NOMO-1 treated with dmso at 0.1 percent for 144 hours (cell line): ENCODE measurements at regions not wholly inside any gene's neighbourhood (a gene's known extent, or its start where the extent isn't known, plus 50 kb on each side); places are given as distances from the start of the nearest gene placed in this dataset.

Source experiments
- DNase-seq: peaks from one replicate; lab custom pipeline; 2025; ENCODE audit not compliant: unreplicated experiment; lab: John Stamatoyannopoulos, UW

DNA sequence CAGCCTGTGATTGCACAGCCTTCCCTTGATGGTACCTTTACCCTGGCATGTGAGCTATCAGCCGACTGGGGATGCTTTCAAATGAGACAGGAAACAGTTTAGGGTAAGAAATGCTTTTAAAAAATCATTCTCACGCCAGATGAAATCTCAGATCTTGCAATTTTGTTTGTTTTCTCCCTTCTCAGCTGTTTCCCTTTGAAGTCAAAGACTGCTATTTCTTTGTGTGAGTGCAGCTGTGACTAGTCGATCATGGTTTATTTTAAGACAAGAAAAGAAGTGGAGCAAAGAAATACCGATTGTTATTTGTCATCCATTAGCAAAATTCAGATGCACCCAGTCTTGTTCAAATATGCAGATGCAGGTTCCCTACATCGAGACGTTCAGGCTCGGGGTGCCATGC lies 489.7 kb downstream of the QKI start:
- DNase-seq = no peak

DNA sequence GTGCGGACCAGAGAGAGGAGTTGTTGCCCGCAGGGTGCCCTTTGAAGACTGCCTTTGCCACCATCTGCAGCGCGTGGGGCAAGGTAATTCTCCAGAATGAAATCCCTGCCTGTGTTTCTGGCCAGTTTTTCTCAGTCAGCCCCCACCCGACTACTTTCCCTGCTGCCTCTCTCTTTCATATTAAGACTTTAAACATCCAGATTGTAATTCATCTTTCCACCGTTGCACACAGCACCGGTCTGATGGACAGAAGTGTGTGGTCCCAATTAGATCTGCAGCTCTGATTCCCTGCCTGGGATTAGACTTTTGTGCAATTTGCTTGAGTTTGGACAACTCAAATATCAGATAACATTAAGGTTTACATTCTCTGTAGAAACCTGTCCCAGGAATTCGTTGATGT lies 489.0 kb downstream of the QKI start:
- no peak for DNase-seq

DNA sequence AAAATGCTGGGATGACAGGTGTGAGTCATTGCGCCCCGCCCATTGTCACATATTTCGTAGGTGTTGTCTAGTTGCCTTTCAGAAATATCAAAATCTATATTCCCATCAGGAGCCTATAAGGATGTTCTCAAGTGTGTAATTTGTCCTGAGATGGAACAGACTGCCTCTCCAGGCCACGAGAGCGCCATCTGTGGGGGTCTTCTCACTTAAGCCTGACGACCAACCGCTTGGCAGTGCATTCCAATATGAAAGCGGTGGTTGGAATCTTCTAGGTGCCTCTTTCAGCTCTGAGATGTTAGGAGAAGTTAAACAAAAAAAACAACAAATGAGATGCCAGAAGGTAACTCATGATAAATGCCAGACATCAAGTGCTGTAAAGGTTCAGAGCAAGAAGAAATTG lies 488.5 kb downstream of the QKI start:
- DNase-seq = no peak

DNA sequence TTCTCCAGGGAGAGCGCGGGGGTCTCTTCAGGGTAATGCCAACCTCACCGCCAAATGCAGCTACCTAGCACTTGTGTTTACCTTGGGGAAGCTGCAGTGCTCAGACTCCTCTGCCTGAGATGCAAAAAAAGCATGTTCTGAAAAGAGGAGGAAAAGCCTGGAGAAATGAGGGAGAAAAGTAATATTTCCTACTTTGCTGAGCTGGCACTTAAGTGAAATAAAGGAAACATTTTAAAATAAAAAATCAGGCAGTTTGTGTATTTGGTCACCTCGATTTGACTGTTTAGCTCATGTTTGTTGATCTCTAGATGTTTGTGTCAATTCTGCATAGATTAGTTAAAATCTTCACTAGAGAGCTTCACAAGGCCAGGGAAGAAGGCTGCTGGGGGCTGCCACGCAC lies 487.2 kb downstream of the QKI start:
- no peak for DNase-seq

DNA sequence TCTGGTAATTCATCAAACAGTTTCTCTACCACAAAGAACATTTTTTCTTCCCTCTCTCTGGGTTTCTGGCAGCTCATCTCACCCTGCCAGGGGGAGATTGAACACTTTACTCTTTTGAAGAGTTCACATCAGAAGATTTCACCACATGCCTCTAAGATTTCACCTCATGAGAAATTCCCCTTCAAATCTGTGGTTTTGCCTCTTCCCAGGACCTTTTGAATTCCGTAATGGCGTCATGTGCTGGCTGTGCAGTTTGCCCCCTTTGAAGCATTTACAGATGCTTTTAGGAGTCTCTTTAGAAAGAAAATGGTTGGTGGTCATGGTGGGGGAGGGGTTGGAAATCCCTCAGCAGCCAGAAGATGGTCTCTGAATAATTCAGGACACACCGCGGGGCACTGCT lies 486.1 kb downstream of the QKI start:
- DNase-seq = no peak

DNA sequence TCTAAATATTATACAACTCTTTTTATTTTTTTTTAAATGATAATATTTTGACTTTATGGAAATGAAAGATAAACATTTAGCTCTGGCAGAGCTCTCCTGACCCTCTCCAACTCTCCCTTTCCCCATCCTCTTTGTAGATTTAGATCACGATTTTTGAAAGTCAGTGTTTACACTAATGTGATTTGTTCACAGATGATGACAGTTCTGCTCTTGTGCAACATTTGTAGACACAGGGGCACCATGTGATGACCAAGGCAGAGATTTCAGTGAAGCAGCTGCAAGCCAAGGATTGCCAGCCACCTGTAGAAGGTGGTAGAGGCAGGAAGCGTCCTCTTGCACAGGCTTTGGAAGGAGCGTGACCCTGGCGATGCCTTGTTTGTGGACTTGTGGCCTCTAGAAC lies 483.2 kb downstream of the QKI start:
- no peak for DNase-seq

DNA sequence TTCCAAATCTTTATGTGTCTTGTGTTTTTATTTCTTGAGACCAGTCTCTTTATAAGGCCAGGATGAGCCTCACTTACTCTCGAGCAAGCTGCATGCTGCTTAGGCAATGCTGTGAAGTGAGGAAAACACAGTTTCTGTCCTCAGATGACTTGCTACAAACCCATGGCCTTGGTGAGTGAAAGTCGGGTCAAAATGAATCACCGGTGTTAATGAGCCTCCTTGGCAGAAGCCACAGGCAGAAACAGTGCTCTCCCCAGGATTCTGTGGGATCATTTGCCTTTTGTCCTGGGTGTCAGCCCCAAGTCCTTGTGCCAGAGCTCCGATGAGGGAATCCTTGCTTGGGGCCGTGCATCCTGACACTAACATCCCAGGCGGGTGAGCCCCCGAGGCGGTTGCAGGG lies 482.5 kb downstream of the QKI start:
- DNase-seq = no peak

DNA sequence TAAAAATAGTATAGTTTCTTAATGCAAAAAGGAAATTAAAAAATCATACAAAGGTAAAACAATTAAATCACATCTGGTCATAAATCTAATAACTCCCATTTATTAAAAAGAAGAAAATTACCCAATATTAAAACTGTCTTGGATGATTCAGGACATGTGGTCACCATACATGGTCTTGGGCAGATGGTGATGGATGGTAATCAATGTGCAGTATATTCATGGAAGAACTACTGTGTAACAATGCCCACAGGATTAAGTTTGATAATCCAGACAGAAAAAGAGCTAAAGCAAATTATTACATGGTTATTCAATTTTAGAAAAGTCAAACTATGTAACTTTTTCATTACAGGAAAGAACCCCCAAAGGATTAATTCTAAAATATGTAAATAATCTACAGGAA lies 480.6 kb downstream of the QKI start:
- no peak for DNase-seq

DNA sequence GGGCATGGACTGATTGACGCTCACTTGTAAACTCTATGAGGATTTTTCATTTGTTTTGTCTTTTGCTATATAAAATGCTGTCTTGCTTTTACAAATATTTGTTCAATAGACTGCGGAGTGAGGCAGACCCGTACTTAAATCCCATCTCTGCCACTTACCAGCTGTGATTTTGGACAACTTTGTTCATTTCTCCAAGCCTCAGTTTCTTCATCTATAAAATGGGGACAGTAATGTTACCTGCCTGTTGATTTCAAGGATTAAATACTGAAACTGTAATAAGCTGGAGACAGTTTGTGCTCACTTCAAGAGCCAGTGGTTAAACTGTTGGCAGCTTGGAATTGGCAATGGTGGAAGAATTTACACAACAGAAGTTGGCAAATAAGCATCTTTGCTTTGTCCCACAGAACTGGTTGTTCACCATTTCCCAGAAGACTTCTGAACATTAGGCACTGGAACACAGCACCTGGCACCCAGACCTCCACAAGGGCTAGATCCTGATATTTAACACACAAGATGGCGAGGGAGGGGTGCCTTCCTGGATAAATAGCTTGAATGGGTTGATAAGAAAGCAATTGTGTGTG lies 479.2 kb downstream of the QKI start:
- DNase-seq = no peak

DNA sequence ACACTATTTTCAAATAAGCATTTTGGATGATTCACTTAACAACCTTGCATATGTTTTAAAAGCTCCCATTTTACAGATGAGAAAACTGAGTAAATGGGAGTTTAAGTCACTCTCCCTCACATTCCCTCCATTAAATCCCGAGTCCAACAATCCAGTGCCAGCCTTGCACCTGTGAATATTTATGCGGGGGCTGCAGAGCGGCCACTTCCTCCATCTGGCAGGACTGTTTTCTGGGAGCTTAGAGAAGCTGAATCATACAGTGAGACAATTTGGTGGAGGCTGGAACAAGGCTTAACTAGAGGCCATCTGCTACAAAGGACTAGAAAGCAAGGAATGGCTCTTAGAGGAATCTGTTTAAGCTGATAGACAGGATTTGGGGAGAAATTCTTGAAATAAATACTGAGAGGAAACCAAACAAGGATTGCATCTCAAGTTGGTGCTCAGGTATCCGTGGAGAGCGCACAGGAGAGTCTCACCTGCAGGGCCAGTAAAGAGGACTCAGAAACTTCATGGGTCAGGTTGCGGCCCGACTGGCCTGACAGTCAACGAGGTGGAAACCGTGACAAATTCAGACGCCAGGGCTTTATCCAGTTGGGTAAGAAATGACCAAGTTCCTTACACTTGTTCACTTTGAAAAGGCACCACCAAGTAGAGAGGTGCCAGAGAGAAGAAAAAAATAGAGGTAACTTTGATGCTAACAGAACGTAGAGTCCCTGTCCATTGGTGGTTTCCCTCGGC lies 478.5 kb downstream of the QKI start:
- no peak for DNase-seq

DNA sequence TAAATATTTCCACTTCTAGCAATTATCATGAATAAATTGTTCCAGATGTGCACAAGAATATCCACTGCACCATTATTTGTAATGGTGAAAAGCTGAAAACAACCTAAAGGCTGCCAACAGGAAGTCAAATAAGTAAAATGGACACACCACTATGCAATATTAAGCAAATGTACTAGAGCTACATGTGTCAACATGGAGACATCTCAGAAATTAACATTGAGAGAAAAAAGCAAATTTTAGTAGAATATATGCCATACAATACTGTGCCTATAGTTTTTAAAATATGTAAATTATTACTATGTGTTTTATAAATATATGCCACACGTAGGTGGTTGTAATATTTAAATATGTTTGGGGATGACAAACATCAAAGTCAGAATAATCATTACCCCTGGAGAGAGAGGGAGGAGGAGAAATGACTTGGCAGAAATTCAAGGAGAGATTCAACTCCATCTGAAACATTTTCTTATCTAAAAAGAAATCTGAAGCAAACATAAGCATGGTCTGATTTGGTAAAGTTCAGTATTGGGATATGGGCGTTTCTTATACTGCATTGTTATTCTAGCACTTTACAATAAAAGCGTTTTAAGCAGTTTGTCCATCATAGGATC lies 475.5 kb downstream of the QKI start:
- DNase-seq = no peak

DNA sequence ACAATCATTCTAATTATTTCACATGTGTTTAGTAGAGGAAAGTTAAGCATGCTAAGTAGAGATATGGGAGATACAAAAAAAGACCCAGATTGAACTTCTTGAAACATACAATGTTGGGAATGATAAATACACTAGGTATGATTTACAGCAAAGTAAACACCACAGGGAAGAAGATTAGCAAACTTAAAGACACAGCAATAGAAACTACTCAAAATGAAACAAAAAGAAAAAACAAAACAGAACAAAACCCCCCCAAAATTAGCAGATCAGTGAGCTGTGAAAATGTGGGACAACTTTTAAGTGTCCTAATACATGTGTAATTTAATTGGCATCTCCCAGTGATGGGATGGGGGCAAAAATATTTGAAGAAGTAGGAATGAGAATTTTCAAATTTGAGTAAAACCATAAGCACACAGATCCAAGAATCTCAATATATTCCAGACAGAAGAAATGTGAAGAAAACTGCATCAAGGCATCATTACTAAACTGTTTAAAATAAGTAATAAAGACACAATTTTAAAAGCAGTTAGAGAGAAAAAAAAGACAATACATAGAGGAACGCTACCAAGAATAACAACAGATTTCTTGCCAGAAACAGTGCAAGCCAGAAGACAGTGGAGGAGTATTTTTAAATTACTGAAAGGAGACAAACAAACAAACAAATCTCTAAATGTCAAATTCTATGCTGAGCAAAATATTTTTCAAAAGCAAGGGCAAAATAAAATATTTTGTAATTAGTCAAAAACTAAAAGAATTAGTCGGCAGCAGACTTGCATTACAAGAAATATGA lies 473.7 kb downstream of the QKI start:
- no peak for DNase-seq

DNA sequence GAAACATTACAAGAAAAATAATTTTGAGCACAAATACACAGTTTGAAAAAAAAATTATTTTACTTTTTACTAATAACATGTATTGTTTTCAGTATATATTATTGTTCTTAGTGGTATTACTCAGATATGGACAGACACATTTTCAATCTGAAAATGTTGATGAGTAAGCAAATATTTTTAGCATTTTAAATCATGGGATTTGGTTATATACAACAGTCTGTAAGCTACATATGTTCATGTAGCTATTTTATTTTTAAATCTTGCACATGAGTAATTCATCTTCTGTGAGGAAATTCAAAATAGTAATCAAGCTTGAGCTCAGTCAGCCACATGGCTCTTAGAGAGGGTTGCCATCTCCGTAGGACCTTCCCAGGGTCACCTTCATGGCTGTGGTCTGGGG lies 471.9 kb downstream of the QKI start:
- DNase-seq = no peak

DNA sequence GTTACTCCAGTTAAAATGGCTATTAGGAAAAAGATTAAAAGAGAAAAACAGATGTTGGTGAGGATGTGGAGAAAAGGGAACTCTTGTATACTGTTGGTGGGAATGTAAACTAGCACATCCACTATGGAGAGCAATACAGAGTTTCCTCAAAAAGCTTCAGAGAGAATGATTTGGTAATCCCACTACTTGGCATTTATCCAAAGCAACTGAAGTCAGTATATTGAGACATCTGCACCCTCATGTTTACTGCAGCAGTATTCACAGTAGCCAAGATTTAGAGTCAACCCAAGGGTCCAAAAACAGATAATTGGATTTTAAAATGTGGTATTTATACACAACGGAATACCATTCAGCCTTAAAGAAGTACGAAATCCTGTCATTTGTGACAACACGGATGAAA lies 469.5 kb downstream of the QKI start:
- DNase-seq = no peak

DNA sequence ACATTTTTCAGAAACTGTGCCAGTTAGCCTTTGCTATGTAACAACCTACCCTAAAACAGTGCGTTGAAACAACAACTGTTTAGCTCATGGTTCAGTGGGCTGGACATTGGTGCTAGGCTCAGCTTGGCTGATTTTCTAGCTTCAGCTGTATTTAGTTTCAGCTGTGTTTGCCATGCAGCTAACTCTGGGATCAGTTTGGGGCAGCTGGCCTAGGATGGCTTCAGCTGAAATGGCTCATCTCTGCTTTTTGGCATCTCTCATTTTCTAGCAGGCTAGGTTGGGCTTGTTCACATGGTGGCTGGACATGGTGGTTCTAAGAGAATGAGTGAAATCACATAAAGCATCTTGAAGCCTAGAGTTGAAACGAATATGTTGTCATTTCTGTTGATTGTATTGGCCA lies 464.2 kb downstream of the QKI start:
- no peak for DNase-seq

DNA sequence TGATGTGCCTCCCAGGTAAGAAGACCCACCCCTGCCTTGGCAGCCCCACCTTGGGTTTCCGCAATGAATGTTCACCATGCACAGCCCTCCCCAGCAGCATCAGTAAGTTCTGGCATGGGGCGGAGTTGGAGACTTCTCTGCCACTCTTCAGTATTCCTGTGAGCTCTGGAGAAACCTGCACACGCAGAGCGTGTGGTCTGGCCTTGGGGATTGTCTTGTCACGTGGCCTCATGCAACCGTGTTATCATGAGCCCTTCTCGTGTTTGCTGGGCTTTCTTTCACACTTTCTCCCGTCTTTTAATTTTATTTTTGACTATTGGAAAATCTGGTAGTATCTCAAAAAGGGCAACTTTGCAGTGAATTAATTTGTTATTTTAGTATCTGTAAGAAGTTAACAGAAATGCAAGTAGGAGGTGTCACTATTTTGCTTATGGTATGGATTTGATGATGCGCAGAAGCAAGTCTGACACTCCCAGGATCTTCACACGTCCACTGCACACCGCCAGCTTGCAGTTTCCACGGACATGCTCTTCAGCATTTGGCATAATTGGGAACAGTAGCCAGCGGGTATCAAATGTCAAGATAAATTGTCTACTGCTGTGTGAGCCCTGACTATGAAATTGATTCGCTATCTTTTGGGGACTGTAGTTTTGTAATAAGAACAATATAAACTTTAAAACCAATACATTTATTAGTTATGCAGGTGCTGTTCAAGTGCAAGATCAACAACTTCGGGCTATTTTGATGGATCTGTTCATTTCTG lies 463.5 kb downstream of the QKI start:
- DNase-seq = no peak

DNA sequence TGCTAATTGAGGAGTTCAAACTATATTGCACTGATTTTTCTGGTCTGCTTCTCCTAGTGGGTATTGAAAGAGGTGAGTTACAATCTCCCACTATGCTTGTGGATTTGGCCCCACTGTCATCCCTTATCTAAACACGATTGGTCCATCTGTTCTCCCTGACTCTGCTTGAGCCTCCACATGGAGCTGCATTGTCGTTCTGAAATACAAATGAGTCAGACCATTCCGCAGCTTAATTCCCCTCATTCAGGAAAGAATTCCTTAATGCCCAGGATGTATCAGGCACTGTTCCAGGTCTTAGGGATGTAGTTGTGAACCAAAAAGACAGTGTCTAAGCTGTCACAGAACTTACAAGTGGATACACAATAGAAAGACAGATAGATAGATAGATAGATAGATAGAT lies 461.9 kb downstream of the QKI start:
- no peak for DNase-seq

DNA sequence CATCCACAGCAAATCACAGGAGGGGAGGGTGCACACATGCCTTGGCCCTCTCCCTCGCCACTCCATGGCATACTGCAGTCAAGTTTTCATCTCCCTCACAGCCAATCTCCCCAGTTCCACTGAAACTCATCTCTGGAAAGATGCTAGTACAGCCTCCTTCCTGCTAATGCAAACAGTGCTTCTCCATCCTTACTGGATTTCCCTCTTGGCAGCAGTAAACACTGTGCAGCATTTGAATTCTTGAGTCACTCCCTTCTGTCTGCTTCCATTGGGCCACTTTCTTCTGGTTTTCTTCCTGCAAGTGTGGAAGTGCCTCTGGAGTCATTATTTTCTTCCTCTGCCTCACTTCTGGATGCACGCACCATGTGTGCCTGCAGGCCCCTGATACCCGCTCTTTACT lies 460.3 kb downstream of the QKI start:
- DNase-seq = no peak

DNA sequence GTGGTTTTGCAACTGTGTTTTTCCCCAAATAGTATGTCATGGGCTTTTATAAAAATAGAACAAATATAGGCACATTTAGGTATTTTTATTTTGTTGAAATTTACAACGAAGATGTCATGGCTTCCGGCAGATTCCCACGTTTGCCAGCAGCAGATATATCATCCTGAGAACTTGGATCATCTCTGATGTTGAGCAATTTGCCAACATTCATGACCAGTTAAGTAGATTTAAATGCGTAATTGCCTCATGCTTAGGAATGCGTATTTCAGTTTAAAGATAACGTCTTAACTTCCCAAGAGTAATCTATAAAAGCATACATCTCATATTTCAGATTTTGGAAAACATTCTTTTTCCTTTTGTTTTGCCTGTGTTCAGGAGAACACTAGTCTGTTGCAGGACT lies 457.8 kb downstream of the QKI start:
- DNase-seq = no peak

DNA sequence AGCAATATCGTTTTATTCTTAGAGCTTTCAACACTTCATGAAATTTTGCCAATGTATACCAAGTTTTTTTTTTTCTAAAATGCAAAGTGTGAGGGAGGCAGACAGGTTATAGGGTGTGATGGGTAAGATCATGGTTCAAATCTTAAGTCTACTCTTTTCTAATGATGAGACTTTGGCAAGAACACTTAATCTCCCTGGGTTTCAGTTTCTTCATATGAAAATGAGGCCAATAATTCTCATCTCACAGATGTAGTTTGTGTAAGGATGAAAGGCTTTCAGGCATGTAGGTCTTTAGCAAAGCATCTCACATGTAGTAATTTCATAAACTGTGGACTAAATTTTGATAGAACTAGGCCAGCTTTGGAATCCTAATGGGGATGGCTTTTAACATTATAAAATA lies 457.1 kb downstream of the QKI start:
- no peak for DNase-seq
